ENCODE measurements at regions not wholly inside any gene's neighbourhood (a gene's known extent, or its start where the extent isn't known, plus 50 kb on each side); places are given as distances from the start of the nearest gene placed in this dataset.
A peak's percentile ranks its signal among the peaks of the same experiment; 100 is the strongest.

DNA sequence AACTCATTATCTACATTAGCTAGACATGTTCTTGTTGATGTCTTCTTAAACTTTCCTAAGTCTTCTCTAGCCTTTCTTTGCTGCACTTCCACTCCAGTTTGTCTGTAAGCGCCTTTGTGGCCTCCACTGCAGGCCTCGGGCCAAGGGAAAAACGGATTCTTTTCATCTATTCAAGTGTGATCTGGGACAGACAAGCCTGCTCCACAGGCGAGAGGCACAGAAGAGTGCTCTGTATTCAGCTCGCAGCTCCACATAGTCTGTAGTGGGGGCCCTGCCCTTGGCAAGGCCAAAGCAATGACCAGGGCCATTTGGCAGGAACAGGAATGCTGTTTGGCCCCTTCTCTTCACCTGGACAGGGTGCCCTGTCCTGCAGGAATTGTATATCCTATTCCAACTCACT lies 84.1 kb upstream of the BARX2 start:
- no peak for DNase-seq

DNA sequence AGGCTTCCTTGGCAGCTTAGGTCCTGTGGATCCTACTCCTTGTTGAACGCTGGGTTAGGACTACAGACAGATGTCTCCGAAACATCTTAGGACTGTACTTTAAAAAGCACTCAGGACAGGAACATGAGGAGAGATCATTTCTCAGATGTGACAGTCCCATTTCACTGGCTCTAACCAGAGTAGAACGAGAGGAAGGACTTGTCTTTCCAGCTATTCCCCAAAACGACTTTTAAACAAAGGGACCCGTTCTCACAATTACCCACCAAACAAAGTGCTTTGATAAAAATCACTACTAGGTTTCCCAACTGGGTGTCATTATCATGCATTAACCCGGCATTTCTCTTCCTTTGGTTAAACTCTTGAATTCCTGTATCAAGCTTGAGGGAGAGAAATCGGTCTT lies 84.7 kb upstream of the BARX2 start:
- no peak for DNase-seq

DNA sequence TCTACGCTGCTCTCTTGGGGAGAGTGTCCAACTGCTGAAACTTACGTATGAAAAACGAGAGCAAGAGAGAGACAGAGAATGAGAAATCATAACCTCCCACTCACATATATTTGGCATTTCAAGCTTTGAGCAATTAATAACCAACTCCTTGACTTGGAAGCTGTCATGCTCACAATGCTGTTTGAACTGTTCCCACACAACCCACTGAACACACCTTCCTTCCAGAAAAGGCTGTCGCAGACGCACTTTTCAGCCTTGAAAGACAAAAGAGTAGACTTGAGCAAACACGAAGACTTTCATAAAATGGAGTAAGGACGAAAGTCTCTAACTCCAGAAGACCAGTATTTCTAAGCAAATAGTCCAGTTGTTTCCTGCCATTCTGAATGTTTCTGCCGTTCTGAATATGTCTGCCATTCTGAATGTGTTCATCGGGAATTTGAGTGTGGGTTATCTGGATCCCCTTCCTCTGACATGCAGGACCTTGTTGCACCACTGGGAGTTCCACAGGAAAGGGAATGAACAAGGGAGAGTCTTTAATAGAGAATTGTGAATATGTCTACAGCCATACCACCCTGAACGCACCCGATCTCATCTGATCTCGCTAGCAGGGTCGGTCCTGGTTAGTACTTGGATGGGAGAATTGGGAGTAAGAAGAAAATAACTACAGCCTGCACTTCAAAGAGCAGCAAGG lies 86.2 kb upstream of the BARX2 start:
- DNase-seq: no peak

DNA sequence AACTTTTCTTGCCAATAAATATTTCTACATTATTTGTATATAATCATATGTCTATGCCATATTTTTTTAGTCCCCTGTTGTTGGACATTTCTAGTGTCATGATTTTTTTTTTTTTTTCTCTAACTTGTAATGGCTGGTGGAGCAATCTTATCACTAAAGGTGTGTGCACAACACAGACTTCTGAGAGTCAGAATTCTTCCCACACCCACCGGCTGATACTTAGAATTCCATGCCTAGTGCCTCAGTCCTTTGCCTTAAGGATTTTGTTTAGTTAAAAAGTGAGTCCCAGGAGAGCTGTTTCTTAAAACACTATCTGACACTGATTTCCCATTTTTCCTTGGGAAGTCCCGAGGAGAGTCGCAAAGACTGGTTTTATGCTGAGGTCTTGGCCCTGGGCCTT lies 87.7 kb upstream of the BARX2 start:
- no peak for DNase-seq

DNA sequence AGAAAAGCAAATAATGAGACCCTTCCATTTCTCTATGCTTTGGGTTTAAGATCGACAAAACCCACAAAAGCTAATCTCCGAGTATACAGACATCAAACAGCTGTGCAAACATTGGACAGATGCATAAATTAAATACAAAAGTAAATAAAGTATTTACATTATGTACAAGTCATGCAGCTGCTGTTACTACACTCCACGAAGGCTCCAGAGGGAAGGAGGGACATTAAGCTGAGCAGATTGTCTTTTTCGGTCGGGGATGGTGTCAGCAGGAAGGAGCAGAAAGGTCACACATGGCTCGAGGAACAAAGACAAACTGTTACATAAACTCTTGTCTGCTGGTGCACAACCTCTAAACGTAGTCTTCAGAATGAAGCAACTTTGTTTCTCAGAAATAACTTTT lies 88.8 kb upstream of the BARX2 start:
- DNase-seq: no peak

DNA sequence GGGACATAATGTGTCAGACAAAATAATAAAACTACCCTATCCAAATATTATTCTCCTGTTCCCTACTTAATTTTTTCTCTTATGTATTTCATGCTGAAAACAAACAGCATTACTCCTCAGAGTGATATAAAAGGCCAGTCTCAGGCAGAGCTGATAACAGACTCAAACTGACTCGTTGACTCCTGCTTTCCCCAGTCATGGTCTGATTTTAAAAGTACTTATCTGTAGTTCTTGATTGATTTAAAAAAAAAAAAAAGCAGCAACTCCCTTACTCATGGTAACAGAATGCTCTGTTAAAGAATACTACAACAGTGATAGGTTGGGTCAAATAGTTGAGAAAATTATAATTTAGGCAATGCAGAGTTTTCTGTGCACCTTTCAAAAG lies 90.3 kb upstream of the BARX2 start:
- DNase-seq: no peak

DNA sequence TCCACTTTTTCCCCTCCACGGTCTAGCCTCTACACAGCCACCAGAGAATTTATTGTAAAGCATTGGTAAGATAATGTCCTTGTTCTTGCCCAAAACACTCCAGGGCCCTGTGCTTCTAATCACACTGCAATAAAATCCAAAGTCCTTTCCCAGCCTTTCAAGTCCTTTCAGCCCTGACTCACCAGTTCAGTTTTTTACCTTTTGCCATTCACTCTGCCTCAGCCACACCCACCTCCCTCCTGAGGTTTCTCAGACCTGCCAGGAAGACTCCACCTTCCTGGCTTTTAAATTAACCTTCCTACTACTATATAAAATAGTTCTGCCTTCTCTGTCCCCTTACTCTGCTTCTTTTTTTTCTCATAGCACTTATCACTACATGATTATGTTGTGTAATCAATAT lies 91.0 kb upstream of the ARHGAP32 start:
- DNase-seq: no peak

DNA sequence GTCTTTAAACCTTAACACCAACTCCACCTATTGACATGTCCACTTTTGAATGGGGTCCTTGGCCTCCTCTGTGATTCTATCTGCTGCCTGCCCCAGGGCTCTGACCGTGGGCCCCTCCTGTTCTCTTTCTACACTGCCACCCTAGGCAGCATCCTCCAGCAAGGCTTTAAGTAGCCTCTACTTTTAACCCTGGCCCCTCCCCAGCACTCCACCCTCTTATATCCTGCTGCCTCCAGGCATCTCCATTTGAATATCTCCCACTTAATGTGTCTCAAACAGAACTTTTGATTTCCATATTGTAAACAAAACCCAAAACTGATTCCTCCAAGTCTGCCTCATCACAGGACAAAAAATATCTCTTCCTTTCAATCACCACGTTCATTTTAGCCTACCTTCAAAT lies 90.5 kb upstream of the ARHGAP32 start:
- no peak for DNase-seq

DNA sequence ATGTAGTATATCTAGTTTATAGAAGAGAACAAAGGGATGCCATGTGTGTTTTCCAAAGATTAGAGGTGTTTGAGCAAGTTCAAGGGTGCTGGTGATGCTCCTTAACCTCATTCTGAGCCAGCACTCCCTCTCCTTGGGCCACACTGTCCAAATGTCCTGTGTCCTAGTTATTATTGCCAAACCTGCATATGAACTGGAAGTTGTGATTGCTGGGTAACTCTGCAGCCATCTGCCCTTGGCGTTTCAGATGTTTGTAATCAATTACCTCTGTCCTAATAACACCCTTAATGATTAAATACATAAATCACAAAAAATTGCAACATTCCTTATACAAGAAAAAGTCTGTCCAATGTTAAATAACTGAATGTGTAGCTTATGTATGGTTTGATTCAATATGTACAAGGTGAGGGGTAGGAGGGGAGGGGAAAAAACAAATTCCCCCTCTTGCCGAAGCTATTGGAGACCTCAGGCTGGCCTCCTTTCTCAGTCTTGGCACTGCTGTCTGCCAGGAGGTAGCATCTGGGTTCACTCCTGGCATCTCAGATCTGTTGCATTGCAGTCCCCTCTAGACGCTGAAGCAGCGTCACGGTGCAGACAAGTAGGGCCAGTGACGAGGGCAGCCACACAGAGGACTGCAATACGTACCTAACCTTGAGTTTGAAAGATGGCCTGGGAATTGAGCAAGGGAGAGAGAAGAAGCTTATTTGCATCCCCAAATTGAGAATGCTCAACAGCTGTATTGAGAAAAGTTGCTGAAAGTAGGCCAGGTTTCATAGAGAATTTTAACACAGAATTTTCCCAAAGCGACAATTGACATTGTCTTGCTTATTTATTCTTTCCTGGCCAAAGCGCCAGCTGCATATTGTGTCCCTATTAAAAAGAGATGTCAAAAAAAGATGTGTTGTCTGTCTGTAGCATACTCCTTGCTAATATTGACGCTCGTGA lies 89.6 kb upstream of the ARHGAP32 start:
- no peak for DNase-seq

DNA sequence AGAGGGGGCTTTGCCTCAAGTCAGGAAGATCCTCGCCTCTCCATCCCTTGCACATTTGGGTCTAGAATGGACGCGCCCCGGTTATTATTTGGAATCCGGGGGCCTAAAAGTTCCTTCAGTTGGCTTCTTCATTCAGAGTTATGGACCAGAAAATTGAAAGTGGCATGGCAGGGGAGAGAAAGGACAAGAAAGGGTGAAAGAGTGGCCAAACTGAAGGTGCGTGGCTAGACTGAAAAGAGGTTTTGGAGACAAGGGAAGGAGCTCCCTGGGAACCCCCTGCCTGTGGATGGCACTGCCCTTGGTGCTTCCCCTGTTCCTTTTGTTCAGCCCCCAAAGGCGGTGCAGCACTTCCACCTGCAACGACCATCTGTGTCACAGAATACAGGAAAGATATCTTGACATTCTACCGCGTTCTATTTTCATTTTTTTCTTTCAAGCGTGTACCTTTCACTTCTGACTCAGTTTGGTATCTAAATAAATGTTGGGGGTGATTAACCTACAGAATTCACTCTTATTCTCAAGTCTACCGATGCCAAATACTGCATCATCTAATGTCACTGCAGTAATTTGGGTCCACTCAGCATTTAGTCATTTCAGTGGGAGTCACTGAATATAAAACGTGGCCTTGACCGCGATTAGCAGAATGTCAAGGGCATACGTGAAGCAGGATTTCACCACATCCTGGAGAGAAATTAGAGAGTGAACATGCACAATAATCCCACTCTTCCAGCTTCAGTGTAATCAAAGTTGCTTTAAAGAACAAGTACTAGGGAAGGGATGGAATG lies 88.1 kb upstream of the ARHGAP32 start:
- no peak for DNase-seq

DNA sequence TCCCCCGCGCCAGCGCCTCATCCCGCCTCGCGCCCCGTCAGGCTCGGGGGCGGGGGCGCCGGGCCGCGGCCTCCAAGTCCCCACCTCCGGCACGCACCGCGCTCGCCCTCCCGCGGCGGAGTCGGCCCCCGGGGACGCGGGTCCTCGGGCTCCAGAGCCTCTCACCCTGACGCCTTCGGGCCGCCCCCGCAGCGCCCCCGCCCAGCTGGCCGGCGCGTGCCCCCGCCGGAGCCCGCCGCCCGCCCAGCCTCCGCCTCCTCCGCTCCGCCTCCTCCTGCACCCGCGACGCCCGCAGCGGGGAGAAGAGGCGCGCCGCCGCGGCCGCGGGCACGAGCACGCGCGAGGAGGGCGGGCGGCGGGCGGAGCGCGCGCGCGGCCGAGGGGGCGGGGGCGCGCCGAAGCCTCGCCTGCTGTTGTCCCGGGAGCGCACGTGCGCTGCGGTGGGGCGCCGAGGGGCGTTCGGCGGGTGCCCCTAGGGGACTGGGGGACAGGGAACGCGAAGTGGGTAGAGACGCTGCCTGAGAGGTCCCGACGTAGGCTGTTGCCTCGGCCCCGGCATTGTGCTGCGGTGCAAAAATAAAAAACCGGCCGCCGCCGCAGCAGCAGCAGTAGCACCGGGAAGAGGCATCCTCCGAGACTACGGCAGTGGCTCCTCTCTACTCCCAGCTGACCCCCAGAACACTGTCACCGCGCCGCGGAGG lies 87.4 kb upstream of the ARHGAP32 start:
- peak; percentile 65 for DNase-seq

DNA sequence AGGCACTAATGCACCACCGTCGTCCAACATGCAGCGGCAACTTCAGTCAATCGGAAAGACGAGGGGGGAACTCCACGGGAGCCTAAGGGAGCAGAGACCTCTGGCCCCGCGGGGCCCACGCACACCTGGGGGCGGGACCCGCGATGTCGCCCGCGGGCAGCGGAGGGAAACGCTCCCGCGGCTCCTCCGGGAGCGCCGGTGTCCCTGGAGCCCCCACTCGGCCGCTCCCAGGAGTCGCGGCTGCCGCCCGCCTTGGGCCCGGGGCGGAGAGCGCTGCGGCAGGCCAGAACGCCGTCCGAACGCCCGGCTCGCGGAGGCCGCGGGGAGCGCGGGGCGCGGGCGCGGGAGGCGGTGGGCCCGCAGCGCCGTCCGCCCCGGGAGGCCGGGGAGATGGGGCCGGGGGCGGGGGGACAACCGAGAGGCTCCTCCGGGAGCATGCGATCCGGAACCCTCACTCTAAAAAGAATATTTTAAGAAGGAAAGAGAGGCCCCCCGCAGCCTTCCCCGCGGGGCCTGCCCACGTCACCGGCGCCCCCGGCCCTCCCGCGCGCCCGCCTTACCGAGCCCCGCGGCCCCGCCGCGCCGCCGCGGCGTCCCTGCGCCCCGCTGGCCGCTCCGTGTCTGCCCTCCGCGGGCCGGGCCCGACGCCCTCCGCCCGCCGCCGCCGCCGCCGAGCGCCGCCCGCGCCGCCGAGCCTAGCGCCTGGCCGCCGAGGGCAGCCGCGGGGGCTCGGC lies 86.6 kb upstream of the ARHGAP32 start:
- peak; percentile 36 for DNase-seq

DNA sequence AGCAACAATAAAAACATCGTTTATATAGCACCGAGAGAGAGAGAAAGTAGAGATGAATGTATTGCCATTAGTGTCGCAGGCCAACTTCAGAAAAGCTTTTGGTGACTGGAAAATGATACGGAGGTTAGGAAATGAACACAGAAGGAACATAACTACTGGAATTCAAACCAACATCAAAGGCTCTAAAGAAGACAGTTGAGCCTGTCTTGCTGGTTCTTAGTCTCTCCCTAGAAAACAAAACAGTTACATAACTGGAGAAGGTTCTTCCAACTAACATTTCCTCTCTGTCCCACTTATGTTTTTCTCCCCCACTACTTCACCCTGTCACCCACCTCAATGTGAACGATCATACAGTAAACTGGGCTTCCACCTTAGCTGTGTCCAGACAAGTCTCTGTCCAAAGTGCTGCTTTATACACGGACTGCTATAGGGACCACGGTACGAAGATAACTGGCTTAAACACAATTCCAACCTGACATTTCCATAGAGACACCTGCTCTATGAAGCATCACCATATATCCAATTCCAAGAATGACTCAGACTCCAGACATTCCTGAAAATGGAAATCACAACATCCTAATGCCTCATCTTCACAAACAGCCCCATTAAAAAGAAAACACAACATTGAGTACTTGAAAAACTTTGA lies 85.2 kb upstream of the ARHGAP32 start:
- no peak for DNase-seq

DNA sequence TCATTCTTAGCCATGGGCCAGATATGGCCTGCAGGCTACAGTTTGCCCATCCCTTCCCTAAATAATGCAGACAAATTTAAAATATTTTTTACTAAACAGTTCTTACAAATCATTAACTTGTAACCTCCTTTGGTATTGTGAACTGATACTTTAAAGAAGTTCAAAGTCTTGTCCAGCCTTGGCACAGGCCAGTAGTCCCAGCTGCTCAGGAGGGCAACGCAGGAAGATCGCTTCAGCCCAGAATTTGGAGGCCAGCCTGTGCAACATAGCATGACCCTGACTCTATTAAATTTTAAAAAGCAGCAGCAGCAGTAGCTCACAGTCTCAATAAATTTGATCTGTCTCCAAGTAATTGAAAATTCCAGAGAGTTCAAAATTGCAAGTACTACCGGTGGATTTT lies 83.7 kb upstream of the ARHGAP32 start:
- no peak for DNase-seq

DNA sequence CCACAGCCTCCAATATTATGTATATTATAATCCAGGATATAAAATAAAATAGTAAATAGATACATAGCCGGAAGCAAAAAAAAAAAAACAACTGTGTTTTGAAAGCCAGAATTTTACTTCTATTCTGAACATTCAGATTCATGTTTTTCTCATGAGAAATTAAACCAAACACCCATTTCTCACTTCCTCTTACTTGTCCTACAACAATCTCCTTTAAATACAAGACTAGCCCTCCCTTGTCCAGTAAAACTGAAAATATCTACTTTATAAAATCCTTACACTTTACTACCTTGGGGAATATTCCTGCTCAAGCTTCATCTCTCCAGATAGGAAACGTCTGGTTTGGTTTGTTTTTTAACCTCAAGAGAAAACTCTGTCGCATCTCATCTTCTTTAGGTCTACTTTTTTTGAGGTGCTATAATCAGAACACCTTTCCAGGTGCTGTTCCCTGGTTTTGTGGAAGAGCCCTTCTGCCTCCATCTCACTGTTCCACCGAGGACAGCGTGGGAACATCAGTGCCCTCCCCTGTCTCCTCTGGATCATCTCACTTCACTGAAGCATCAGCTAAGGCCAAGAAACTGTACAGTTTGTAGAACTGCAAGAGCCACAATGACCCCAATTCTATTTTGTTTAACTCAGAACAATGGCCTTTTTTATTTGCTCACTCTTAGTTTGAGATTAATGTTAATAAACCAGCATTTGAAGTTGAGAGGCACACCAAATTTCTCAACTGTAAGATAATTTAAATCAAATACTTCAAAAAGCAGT lies 82.0 kb upstream of the ARHGAP32 start:
- DNase-seq: no peak

DNA sequence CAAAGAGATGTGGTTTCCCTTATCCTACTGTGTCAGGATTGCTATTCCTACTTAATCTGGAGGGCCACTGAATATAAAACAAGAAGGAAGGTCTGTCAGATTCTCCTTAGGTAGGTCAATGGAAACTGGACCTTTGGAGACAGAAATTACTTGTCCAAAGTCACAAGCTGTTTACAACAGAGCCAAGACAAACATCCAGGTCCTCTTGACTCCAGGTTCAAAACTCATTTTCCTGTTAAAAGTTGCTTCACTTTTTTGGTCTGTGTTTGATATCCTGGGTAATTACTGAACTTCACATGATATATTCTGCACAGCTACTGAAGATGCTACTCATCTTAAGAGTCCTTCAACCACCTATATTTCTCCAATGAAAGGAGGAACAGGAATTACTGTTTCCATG lies 81.2 kb upstream of the ARHGAP32 start:
- DNase-seq: no peak

DNA sequence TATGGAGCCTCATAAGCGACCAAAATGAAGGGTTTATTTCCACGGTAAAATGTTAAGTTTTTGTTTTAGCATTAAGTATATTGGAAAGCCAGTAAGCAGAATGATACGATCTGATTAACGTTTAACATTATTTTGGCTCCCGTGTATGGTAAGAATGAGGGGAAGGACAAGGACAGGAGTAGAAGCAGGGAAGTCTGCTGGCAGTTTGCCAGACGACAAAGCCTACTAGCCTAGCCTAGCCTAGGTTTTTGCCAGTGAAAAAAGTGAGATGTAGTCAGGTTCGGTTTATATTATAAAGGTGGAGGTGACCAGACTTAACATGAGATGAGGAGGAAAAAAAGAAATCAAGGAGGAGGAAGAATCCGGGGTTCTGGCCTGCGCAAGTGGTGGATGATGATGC lies 78.9 kb upstream of the ARHGAP32 start:
- DNase-seq: no peak

DNA sequence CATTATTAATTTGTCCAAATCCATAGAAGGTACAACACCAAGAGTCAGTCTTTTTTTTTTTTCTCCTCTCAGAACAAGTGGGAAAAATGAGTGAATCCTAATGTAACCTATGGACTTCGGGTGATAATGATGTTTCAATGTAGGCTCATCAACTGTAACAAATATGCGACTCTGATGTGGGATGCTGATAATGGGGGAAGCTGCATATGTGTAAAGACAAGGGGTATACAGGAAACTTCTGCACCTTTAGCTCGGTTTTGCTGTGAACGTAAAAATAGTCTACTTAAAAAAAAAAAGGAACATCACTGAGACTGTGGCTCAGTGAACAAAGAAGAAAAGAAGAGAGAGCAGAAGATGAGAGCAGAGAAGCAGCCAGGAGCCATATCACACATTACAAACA lies 78.3 kb upstream of the ARHGAP32 start:
- DNase-seq: no peak

DNA sequence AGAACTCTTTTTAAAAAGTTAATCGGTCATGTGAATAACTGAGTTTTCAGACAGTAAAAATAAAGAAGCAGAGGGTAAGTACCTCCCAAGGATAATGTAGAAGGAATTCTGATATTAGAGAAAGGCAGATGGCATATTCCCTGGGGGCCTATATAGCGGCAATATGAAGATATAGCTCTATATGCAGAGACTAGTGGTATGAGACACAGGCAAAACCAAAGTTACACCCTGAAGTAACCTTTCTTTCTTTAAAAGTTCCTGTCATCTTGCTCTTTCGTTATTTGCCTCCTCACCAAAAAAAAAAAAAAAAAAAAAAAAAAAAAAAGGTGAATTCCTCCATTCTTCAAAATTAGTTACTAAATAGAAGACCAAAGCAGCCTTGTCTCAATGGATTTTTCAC lies 76.2 kb upstream of the ARHGAP32 start:
- DNase-seq: no peak

DNA sequence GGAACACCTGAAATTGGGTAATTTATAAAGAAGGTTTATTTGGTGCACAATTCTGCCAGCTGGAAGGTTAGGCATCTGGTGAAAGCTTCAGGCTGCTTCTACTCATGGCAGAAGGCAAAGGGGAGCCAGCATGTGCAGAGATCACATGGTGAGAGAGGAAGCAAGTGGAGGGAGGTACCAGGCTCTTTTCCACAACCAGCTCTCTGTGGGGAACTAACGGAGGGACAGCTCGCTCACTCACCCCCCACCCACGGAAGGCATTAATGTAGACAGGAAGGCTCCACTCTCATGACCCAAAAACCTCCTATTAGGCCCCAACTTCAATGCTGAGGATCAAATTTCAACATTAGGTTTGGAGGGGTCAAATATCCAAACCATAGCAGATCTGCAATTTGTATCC lies 75.6 kb upstream of the ARHGAP32 start:
- DNase-seq: no peak

DNA sequence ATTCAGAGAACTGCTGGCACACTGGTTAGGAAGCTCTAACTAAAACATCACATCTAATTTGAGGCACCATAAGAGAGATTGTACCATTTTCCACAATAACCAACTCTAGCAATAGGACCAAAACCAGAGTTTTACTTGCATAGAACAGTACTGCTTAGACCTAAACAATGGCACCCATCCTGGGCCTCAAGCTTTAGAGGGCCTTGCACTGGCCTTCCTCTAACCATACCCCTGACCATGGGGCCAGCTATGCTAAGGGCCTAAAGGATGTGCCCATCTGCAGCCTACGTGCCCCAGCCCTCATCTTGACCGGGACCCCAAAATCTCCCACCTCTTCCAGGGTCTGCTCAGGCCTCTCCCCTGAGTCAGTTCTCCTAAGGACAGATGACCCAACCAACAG lies 74.4 kb upstream of the ARHGAP32 start:
- DNase-seq: no peak

Measured in inflammatory macrophage treated with lipopolysaccharide for 4 hours (primary cell).